Thyroid gland (tissue), 4 donors: ENCODE measurements at regions not wholly inside any gene's neighbourhood (a gene's known extent, or its start where the extent isn't known, plus 50 kb on each side); places are given as distances from the start of the nearest gene placed in this dataset.

Experiments
- DNase-seq, 2 donors: peaks; one replicate each; pipeline ENCODE4 v3.0.0-alpha.2; 2019
- H3K27ac ChIP-seq, 3 donors: fragments of 200-600 bp; sonication (generic); 1 replicate in 2 of 3; 2 replicates in 1 of 3; pipeline ENCODE4 v1.5.1; 2016 to 2019; ENCODE audit warnings: mild to moderate bottlenecking in 1 of 3, moderate library complexity in 1 of 3
- H3K27me3 ChIP-seq: fragments of 200-600 bp; sonication (generic); one replicate; pipeline ENCODE4 v1.5.1; 2019
- H3K36me3 ChIP-seq, 2 donors: fragments of 200-600 bp; sonication (generic); one replicate each; pipeline ENCODE4 v1.5.1; 2016 to 2019
- H3K4me1 ChIP-seq, 2 donors: fragments of 200-600 bp; sonication (generic); one replicate each; pipeline ENCODE4 v1.5.1; 2017 to 2019
- H3K4me3 ChIP-seq, 3 donors: fragments of 200-600 bp; sonication (generic); replicated peaks in 1 of 3; 1 replicate in 2 of 3; 2 replicates in 1 of 3; pipeline ENCODE4 v1.5.1; 2016; ENCODE audit warnings: mild to moderate bottlenecking in 1 of 3
- H3K9me3 ChIP-seq: fragments of 200-600 bp; sonication (generic); one replicate; pipeline ENCODE4 v1.5.1; 2017
- CTCF ChIP-seq, 6 experiments: fragments of 200-600 bp in 3 of 6; fragments of 450-650 bp in 3 of 6; sonication (generic) in 3 of 6; IDR thresholded peaks; one replicate each; pipeline ENCODE4 v1.5.1; 2016 to 2019; ENCODE audit warnings: antibody characterized with exemption in 6 of 6, mild to moderate bottlenecking in 2 of 6, inconsistent platforms in 1 of 6, moderate library complexity in 1 of 6
- POLR2A ChIP-seq, 2 donors: fragments of 450-650 bp; IDR thresholded peaks; one replicate each; pipeline ENCODE4 v1.6.1; 2017; ENCODE audit warnings: antibody characterized with exemption in 2 of 2, mild to moderate bottlenecking in 2 of 2, moderate library complexity in 1 of 2
- WGBS, 2 donors: methylation state at CpG; one replicate each; pipeline ENCODE4 v1.1.5; 2017; 5-methylcytosine and 5-hydroxymethylcytosine counted together
- intact Hi-C: fragments of 100-400 bp; cut with DNase I; formaldehyde crosslinking; loops from one replicate; pipeline ENCODE4 v1.15.1; 2023

- DNase-seq: no peak
- no peak for TF ChIP-seq POLR2A (IDR thresholded peaks at IDR 0.05)
- no peak for TF ChIP-seq CTCF (IDR thresholded peaks at IDR 0.05)
- no peaks in the 10 kb centered on the region for H3K36me3 ChIP-seq
- intact Hi-C loops: no loop called here
- 76 to 79% methylated on average over 4 of the region's 4 CpGs for WGBS, 2 donors
- peaks cover 0 to 29% of the 10 kb centered on the region in 2 donors for H3K4me1 ChIP-seq
- no peaks in the 10 kb centered on the region for H3K9me3 ChIP-seq
- no peaks in the 10 kb centered on the region for H3K27me3 ChIP-seq
- no peak overlapping the region for H3K4me3 ChIP-seq
- H3K27ac ChIP-seq: no peak overlapping the region
Measured at GRCh38 chr9:88773627-88774244, 217.5 kb upstream of the S1PR3 start.

GRCh38 chr9:88775037-88775471 is 216.2 kb upstream of the S1PR3 start:
- peak in 1 of 2 donors; percentile 47 for DNase-seq
- 21 to 58% methylated on average over 1 of the region's 1 CpG for WGBS, 2 donors
- Histone ChIP-seq H3K27me3 (no peaks in the 10 kb centered on the region), H3K27ac (peak overlapping the region in 1 of 3 donors; percentile 45), H3K36me3 (no peaks in the 10 kb centered on the region), H3K9me3 (no peaks in the 10 kb centered on the region), H3K4me1 (peaks cover 0 to 29% of the 10 kb centered on the region in 2 donors), H3K4me3 (no peak overlapping the region)
- no peak for TF ChIP-seq CTCF (IDR thresholded peaks at IDR 0.05)
- TF ChIP-seq POLR2A (IDR thresholded peaks at IDR 0.05): no peak
- intact Hi-C loops: no loop called here

GRCh38 chr9:88775559-88775958 is 215.7 kb upstream of the S1PR3 start:
- intact Hi-C loops: no loop called here
- Histone ChIP-seq H3K27ac (peak overlapping the region in 1 of 3 donors; percentile 45), H3K4me1 (peaks cover 0 to 29% of the 10 kb centered on the region in 2 donors), H3K9me3 (no peaks in the 10 kb centered on the region), H3K4me3 (no peak overlapping the region), H3K27me3 (no peaks in the 10 kb centered on the region), H3K36me3 (no peaks in the 10 kb centered on the region)
- TF ChIP-seq CTCF (IDR thresholded peaks at IDR 0.05): no peak
- TF ChIP-seq POLR2A (IDR thresholded peaks at IDR 0.05): no peak
- no peak for DNase-seq
- WGBS, 2 donors: 89 to 91% methylated on average over 6 of the region's 6 CpGs

GRCh38 chr9:88775966-88776365 is 215.3 kb upstream of the S1PR3 start:
- Histone ChIP-seq H3K9me3 (no peaks in the 10 kb centered on the region), H3K4me3 (no peak overlapping the region), H3K27me3 (no peaks in the 10 kb centered on the region), H3K4me1 (peaks cover 0 to 29% of the 10 kb centered on the region in 2 donors), H3K27ac (no peak overlapping the region), H3K36me3 (no peaks in the 10 kb centered on the region)
- TF ChIP-seq CTCF (IDR thresholded peaks at IDR 0.05) (no peak), POLR2A (IDR thresholded peaks at IDR 0.05) (no peak)
- no peak for DNase-seq
- WGBS, 2 donors: 97 to 100% methylated on average over 3 of the region's 3 CpGs
- intact Hi-C loops: no loop called here

GRCh38 chr9:88776717-88777497 is 214.4 kb upstream of the S1PR3 start:
- peaks cover 0 to 32% of the 10 kb centered on the region in 2 donors for H3K4me1 ChIP-seq
- H3K9me3 ChIP-seq: no peaks in the 10 kb centered on the region
- no peak for DNase-seq
- no peaks in the 10 kb centered on the region for H3K27me3 ChIP-seq
- H3K36me3 ChIP-seq: no peaks in the 10 kb centered on the region
- H3K4me3 ChIP-seq: no peak overlapping the region
- 86 to 89% methylated on average over 7 of the region's 7 CpGs for WGBS, 2 donors
- no peak overlapping the region for H3K27ac ChIP-seq
- TF ChIP-seq POLR2A (IDR thresholded peaks at IDR 0.05) (no peak), CTCF (IDR thresholded peaks at IDR 0.05) (no peak)
- intact Hi-C loops: no loop called here
